GM23248 (cell line): ENCODE measurements at regions not wholly inside any gene's neighbourhood (a gene's known extent, or its start where the extent isn't known, plus 50 kb on each side); places are given as distances from the start of the nearest gene placed in this dataset.

ENCODE experiments used
- EZH2 ChIP-seq: fragments of 200-600 bp; sonication (generic); IDR thresholded peaks from 2 replicates; pipeline ENCODE4 v1.6.1; 2018; ENCODE audit warnings: antibody characterized with exemption, mild to moderate bottlenecking; ENCODE audit not compliant: insufficient read depth, poor library complexity, severe bottlenecking
- EZH2phosphoT487 ChIP-seq: fragments of 200-600 bp; sonication (generic); IDR thresholded peaks from 2 replicates; pipeline ENCODE4 v1.6.1; 2018; ENCODE audit warnings: antibody characterized with exemption, moderate library complexity, mild to moderate bottlenecking, low read depth; ENCODE audit not compliant: insufficient read depth

- TF ChIP-seq EZH2 (no peak), EZH2phosphoT487 (no peak)
These were observed 990.7 kb downstream of the SORCS1 start for GRCh38 chr10:106173838-106174237.
